ENCODE measurements at regions not wholly inside any gene's neighbourhood (a gene's known extent, or its start where the extent isn't known, plus 50 kb on each side); places are given as distances from the start of the nearest gene placed in this dataset.

DNA sequence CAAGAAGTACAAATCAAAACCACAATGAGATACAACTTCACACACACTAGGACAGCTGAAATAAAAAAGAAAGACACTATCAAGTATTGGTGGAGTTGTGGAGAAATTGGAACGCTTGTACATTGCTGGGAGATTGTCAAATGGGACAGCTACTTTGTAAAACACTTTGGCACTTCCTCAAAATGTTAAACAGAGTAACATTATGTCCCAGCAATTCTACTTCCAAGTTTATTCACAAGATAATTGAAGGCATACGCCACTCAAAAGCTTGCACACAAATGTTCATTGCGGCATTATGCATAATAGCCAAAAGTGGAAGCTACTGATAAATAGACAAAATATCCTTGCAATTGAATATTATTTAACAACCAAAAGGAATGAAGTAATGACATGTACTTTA lies 199.9 kb upstream of the KCNK2 start:
- no peaks in the 10 kb centered on the region for H3K4me1 ChIP-seq
- WGBS, 2 donors, result 84 to 86% methylated on average over 3 of the region's 3 CpGs
- TF ChIP-seq POLR2AphosphoS5 (IDR thresholded peaks at IDR 0.05) (no peak), POLR2A (IDR thresholded peaks at IDR 0.05) (no peak), EP300 (IDR thresholded peaks at IDR 0.05) (no peak)
- TF ChIP-seq, protein P1, sequence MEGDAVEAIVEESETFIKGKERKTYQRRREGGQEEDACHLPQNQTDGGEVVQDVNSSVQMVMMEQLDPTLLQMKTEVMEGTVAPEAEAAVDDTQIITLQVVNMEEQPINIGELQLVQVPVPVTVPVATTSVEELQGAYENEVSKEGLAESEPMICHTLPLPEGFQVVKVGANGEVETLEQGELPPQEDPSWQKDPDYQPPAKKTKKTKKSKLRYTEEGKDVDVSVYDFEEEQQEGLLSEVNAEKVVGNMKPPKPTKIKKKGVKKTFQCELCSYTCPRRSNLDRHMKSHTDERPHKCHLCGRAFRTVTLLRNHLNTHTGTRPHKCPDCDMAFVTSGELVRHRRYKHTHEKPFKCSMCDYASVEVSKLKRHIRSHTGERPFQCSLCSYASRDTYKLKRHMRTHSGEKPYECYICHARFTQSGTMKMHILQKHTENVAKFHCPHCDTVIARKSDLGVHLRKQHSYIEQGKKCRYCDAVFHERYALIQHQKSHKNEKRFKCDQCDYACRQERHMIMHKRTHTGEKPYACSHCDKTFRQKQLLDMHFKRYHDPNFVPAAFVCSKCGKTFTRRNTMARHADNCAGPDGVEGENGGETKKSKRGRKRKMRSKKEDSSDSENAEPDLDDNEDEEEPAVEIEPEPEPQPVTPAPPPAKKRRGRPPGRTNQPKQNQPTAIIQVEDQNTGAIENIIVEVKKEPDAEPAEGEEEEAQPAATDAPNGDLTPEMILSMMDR (IDR thresholded peaks at IDR 0.05), result no peak
- H3K27ac ChIP-seq, result no peak overlapping the region
- no peak overlapping the region for H3K4me3 ChIP-seq
- no peaks in the 10 kb centered on the region for H3K9me3 ChIP-seq
- H3K36me3 ChIP-seq, result no peaks in the 10 kb centered on the region
- no peaks in the 10 kb centered on the region for H3K27me3 ChIP-seq
- ATAC-seq (ENCODE audit: low FRiP score in 2 of 2), result no peak
- no peak for DNase-seq

DNA sequence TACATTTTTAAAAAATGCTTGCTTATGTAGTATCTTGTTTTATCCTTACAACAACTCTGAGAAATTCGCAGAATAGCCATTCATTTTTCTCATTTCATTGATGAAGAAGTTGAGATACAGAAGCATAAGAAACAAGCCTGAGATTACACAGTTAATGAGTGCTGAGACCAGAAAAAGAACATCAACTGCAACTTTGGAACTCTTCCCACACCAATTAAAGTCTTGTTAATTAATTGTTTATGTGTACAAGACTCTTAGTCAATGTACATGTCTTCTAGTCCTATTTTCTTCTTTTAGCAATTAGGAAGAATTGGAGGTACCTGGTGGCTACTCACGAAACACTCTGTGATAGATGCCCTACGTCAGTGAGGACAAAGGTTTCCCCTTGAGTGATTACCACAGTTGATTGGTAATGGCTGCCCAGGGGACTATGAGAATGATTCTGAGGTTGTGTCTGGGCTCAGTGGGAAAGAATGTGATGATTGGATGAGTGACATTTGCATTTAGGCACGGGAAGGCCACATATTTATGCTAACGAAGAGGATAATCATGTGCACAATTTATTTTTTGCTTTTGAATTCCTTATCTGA lies 187.4 kb upstream of the KCNK2 start:
- Histone ChIP-seq H3K27ac (no peak overlapping the region), H3K4me3 (no peak overlapping the region), H3K4me1 (no peaks in the 10 kb centered on the region), H3K36me3 (no peaks in the 10 kb centered on the region), H3K9me3 (no peaks in the 10 kb centered on the region), H3K27me3 (no peaks in the 10 kb centered on the region)
- 73 to 79% methylated on average over 5 of the region's 5 CpGs for WGBS, 2 donors
- ATAC-seq (ENCODE audit: low FRiP score in 2 of 2) (no peak), DNase-seq (no peak)
- TF ChIP-seq EP300 (IDR thresholded peaks at IDR 0.05) (no peak), POLR2A (IDR thresholded peaks at IDR 0.05) (no peak), POLR2AphosphoS5 (IDR thresholded peaks at IDR 0.05) (no peak)
- TF ChIP-seq, protein P1 (IDR thresholded peaks at IDR 0.05), result no peak

DNA sequence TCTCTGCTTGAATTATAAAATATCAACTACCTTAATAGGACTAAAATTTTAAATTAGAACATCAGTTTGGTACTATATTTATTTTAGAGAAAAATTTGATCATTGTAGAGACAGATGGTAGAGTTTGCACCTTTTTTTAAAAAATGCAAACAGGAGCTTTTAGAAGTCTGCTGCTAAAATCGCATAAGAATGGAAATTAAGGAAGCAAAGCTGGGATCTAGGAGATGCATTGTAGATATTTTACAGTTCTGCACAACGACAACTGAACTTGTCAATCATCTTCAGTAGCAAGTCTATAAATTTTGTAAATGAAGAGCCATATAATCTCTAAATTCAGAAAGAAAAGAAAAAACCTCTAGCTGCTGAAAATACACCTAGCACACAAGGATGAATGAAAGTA lies 185.6 kb upstream of the KCNK2 start:
- Histone ChIP-seq H3K36me3 (no peaks in the 10 kb centered on the region), H3K4me1 (no peaks in the 10 kb centered on the region), H3K27ac (no peak overlapping the region), H3K9me3 (no peaks in the 10 kb centered on the region), H3K4me3 (no peak overlapping the region), H3K27me3 (no peaks in the 10 kb centered on the region)
- WGBS, 2 donors, result 82 to 87% methylated on average over 2 of the region's 2 CpGs
- no peak for DNase-seq
- TF ChIP-seq, protein P1 (IDR thresholded peaks at IDR 0.05), result no peak
- TF ChIP-seq EP300 (IDR thresholded peaks at IDR 0.05), result no peak
- no peak for TF ChIP-seq POLR2A (IDR thresholded peaks at IDR 0.05)
- TF ChIP-seq POLR2AphosphoS5 (IDR thresholded peaks at IDR 0.05), result no peak
- ATAC-seq (ENCODE audit: low FRiP score in 2 of 2), result no peak

DNA sequence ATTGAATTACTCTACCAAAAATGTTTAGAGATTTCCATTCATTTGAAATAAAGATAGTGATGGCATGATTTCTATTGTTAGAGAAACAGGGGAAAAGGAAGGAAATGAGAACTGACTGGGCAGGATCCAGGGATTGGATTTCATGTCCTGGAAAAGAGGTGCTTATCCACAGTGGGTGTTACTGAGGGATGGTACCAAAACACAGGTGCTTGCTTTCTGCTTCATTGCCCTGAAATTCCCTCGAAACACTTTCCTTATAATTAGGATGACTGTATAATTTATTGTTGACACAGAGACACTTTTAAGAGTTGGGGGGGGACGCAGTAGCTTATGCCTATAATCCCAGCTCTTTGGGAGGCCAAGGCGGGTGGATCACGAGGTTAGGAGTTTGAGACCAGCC lies 185.0 kb upstream of the KCNK2 start:
- no peak for ATAC-seq (ENCODE audit: low FRiP score in 2 of 2)
- TF ChIP-seq, protein P1 (IDR thresholded peaks at IDR 0.05), result no peak

DNA sequence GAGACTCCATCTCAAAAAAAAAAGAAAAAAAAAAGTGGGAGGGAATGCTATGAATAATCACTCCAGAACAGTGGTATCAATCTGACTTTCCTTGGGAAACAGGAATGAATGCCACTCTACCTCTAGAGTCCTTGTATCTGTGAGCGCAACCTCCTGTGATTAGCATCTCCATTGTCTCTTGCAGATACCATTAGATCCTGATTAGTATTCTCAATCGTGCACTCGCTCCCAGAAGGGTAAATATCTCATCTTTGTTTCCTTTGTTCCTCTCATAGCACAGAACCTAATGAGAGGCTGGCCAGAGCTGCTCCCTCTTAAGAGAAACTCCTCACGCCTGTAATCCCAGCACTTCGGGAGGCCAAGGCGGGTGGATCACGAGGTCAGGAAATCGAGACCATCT lies 184.4 kb upstream of the KCNK2 start:
- H3K27ac ChIP-seq, result no peak overlapping the region
- H3K27me3 ChIP-seq, result no peaks in the 10 kb centered on the region
- H3K9me3 ChIP-seq, result no peaks in the 10 kb centered on the region
- TF ChIP-seq POLR2AphosphoS5 (IDR thresholded peaks at IDR 0.05) (no peak), EP300 (IDR thresholded peaks at IDR 0.05) (no peak), POLR2A (IDR thresholded peaks at IDR 0.05) (no peak)
- TF ChIP-seq, protein P1 (IDR thresholded peaks at IDR 0.05), result no peak
- H3K36me3 ChIP-seq, result no peaks in the 10 kb centered on the region
- ATAC-seq (ENCODE audit: low FRiP score in 2 of 2) (no peak), DNase-seq (no peak)
- H3K4me1 ChIP-seq, result no peaks in the 10 kb centered on the region
- WGBS, 2 donors, result 83% methylated on average over 8 of the region's 8 CpGs
- H3K4me3 ChIP-seq, result no peak overlapping the region

More for the DNA sequence above, 185.0 kb upstream of the KCNK2 start:
- no peak for DNase-seq
- H3K27me3 ChIP-seq, result no peaks in the 10 kb centered on the region
- no peak overlapping the region for H3K27ac ChIP-seq
- 81 to 85% methylated on average over 4 of the region's 4 CpGs for WGBS, 2 donors
- no peak overlapping the region for H3K4me3 ChIP-seq
- H3K4me1 ChIP-seq, result no peaks in the 10 kb centered on the region
- H3K36me3 ChIP-seq, result no peaks in the 10 kb centered on the region
- no peaks in the 10 kb centered on the region for H3K9me3 ChIP-seq
